ENCODE measurements at regions not wholly inside any gene's neighbourhood (a gene's known extent, or its start where the extent isn't known, plus 50 kb on each side); places are given as distances from the start of the nearest gene placed in this dataset.

DNA sequence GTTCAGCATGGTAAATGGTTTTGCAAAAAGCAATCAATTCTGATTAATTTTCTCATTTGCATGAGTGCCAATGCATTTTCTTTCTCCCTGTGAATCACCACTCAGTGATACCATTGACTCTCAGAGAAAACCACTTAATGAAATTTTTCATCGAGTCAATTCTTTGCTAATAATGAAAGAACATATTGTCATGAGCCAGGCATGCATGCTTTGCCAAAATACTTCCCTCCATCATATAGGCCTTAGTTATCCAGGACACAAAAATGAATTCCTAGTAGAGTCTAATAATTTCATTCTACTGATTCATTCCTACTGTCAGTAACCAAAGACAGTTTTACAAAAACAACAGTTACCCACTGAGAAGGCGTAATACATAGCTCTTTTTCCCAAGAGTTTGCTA, 680.0 kb downstream of the TRIML1 start:
- Histone ChIP-seq H3K4me3 (no peak overlapping the region), H3K27ac (no peak overlapping the region), H3K27me3 (replicated peaks) (no peaks in the 10 kb centered on the region), H3K36me3 (no peaks in the 10 kb centered on the region), H3K9me3 (replicated peaks) (no peaks in the 10 kb centered on the region), H3K4me1 (replicated peaks) (no peaks in the 10 kb centered on the region)
- no peak for DNase-seq (ENCODE audit: low read depth in 1 of 2, low spot score in 2 of 2)

DNA sequence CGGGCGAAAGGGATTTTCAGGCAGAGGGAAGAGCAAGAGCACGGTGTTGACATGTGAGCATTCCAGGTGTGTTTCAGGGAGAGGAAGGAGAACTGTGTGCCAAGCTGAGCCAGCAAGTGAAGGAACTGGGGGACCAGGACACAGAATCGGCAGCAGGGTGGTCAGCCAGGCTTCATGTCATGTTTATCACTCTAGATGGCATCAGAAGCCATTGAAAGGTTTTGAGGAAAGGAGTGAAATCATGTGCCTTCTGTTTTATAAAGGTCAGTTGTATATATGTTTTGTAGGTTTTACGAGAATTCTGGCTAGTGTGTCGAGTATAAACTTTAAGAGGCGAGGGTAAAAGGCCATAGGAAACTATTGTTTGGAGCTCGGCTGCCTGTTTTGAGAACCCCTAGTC, 682.3 kb downstream of the TRIML1 start:
- no peak overlapping the region for H3K4me3 ChIP-seq
- no peak for DNase-seq (ENCODE audit: low read depth in 1 of 2, low spot score in 2 of 2)
- no peaks in the 10 kb centered on the region for H3K9me3 ChIP-seq (replicated peaks)
- H3K27ac ChIP-seq, result no peak overlapping the region
- H3K27me3 ChIP-seq (replicated peaks), result no peaks in the 10 kb centered on the region
- H3K4me1 ChIP-seq (replicated peaks), result no peaks in the 10 kb centered on the region
- H3K36me3 ChIP-seq, result no peaks in the 10 kb centered on the region

GRCh38 chr4:188822698-188823097, 683.5 kb downstream of the TRIML1 start:
- no peak overlapping the region for H3K27ac ChIP-seq
- no peak overlapping the region for H3K4me3 ChIP-seq
- no peaks in the 10 kb centered on the region for H3K9me3 ChIP-seq (replicated peaks)
- H3K36me3 ChIP-seq, result no peaks in the 10 kb centered on the region
- no peaks in the 10 kb centered on the region for H3K27me3 ChIP-seq (replicated peaks)
- no peaks in the 10 kb centered on the region for H3K4me1 ChIP-seq (replicated peaks)
- no peak for DNase-seq (ENCODE audit: low read depth in 1 of 2, low spot score in 2 of 2)

GRCh38 chr4:188824553-188824952, 685.3 kb downstream of the TRIML1 start:
- Histone ChIP-seq H3K27me3 (replicated peaks) (no peaks in the 10 kb centered on the region), H3K27ac (no peak overlapping the region), H3K9me3 (replicated peaks) (no peaks in the 10 kb centered on the region), H3K4me3 (no peak overlapping the region), H3K36me3 (no peaks in the 10 kb centered on the region), H3K4me1 (replicated peaks) (no peaks in the 10 kb centered on the region)
- DNase-seq (ENCODE audit: low read depth in 1 of 2, low spot score in 2 of 2), result no peak

- H3K4me1 ChIP-seq (replicated peaks), result no peaks in the 10 kb centered on the region
- no peak overlapping the region for H3K27ac ChIP-seq
- H3K9me3 ChIP-seq (replicated peaks), result no peaks in the 10 kb centered on the region
- no peaks in the 10 kb centered on the region for H3K27me3 ChIP-seq (replicated peaks)
- no peaks in the 10 kb centered on the region for H3K36me3 ChIP-seq
- no peak overlapping the region for H3K4me3 ChIP-seq
- DNase-seq (ENCODE audit: low read depth in 1 of 2, low spot score in 2 of 2), result no peak
These were observed 687.2 kb downstream of the TRIML1 start for GRCh38 chr4:188826393-188826792.

DNA sequence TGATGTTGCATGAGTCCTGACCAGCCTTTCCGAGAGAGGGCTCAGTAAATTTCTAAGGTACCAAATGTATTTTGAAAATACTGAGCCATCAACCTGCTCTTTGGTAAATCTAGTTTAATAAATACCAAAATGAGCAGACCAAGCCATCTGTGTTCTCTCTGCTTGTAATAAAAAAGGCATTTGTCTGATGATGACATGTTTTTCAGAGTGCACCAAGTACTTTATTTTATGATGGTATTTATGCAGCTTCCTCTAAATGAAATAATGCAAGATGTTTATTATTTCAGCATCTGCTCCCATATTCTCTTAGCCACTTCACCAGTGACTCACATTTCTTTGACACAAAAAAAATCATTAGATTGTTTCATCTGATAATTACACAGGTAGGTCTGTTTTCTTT, 700.5 kb downstream of the TRIML1 start:
- DNase-seq (ENCODE audit: low read depth in 1 of 2, low spot score in 2 of 2), result no peak
- no peak overlapping the region for H3K4me3 ChIP-seq
- H3K27ac ChIP-seq, result no peak overlapping the region
- H3K27me3 ChIP-seq (replicated peaks), result 0 out of 2 replicates have a peak, but pooled peaks cover 2% of the 10 kb centered on the region
- no peaks in the 10 kb centered on the region for H3K9me3 ChIP-seq (replicated peaks)
- H3K4me1 ChIP-seq (replicated peaks), result no peaks in the 10 kb centered on the region
- H3K36me3 ChIP-seq, result no peaks in the 10 kb centered on the region

- no peak for DNase-seq (ENCODE audit: low read depth in 1 of 2, low spot score in 2 of 2)
- Histone ChIP-seq H3K9me3 (replicated peaks) (no peaks in the 10 kb centered on the region), H3K27ac (no peak overlapping the region), H3K4me3 (no peak overlapping the region), H3K36me3 (no peaks in the 10 kb centered on the region), H3K27me3 (replicated peaks) (no peaks in the 10 kb centered on the region), H3K4me1 (replicated peaks) (no peaks in the 10 kb centered on the region)
These were observed 702.3 kb downstream of the TRIML1 start for GRCh38 chr4:188841523-188841922.

- no peaks in the 10 kb centered on the region for H3K4me1 ChIP-seq (replicated peaks)
- H3K27me3 ChIP-seq (replicated peaks), result no peaks in the 10 kb centered on the region
- no peak overlapping the region for H3K27ac ChIP-seq
- DNase-seq (ENCODE audit: low read depth in 1 of 2, low spot score in 2 of 2), result no peak
- no peaks in the 10 kb centered on the region for H3K36me3 ChIP-seq
- H3K9me3 ChIP-seq (replicated peaks), result no peaks in the 10 kb centered on the region
- no peak overlapping the region for H3K4me3 ChIP-seq
These were observed 715.2 kb downstream of the TRIML1 start for GRCh38 chr4:188854436-188854835.

DNA sequence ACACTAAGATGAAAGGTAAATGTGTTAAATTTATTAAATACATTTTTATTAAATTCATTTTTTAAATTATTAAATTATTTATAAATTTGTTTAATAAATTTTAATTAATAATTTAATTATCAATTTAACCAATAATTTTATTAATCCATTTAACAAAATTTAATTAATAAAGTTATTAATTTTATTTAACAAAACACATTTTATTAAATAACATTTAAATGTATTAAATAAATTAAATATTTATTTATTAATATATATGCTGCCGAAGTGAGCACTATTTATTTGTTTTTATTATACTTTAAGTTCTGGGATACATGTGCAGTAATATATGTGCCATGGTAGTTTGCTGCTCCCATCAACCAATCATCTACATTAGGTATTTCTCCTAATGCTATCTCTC, 719.5 kb downstream of the TRIML1 start:
- Histone ChIP-seq H3K4me1 (replicated peaks) (no peaks in the 10 kb centered on the region), H3K9me3 (replicated peaks) (0 out of 2 replicates have a peak, but pooled peaks cover 2% of the 10 kb centered on the region), H3K36me3 (no peaks in the 10 kb centered on the region), H3K4me3 (no peak overlapping the region), H3K27me3 (replicated peaks) (no peaks in the 10 kb centered on the region), H3K27ac (no peak overlapping the region)
- no peak for DNase-seq (ENCODE audit: low read depth in 1 of 2, low spot score in 2 of 2)

- Histone ChIP-seq H3K36me3 (no peaks in the 10 kb centered on the region), H3K9me3 (replicated peaks) (0 out of 2 replicates have a peak, but pooled peaks cover 2% of the 10 kb centered on the region), H3K27ac (no peak overlapping the region), H3K4me3 (no peak overlapping the region), H3K27me3 (replicated peaks) (no peaks in the 10 kb centered on the region), H3K4me1 (replicated peaks) (no peaks in the 10 kb centered on the region)
- DNase-seq (ENCODE audit: low read depth in 1 of 2, low spot score in 2 of 2), result no peak
These were observed 725.5 kb downstream of the TRIML1 start for GRCh38 chr4:188864741-188865140.

- no peaks in the 10 kb centered on the region for H3K27me3 ChIP-seq (replicated peaks)
- no peak for DNase-seq (ENCODE audit: low read depth in 1 of 2, low spot score in 2 of 2)
- H3K36me3 ChIP-seq, result no peaks in the 10 kb centered on the region
- 0 out of 2 replicates have a peak, but pooled peaks cover 2% of the 10 kb centered on the region for H3K9me3 ChIP-seq (replicated peaks)
- no peak overlapping the region for H3K27ac ChIP-seq
- no peaks in the 10 kb centered on the region for H3K4me1 ChIP-seq (replicated peaks)
- no peak overlapping the region for H3K4me3 ChIP-seq
These were observed 728.6 kb downstream of the TRIML1 start for GRCh38 chr4:188867796-188868195.

DNA sequence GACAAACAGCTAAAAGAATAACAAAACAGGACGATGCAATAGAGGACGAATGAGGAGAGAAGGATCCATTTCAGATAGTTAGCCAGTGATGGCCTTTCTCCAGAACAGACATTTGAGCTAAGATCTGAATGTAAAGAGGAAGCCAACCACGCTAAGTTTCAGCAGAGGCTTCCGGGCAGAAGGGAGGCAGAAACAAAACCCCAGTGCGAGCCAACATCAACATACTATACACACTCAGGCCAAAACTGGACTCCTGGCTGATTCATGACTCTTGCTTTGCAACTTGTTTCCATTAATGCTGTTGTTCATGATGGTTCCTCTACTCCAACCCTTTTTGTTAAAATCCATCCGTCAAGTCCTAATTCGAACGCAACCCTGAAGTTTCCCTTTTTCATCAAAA, 730.3 kb downstream of the TRIML1 start:
- no peak for DNase-seq (ENCODE audit: low read depth in 1 of 2, low spot score in 2 of 2)
- no peak overlapping the region for H3K4me3 ChIP-seq
- H3K36me3 ChIP-seq, result no peaks in the 10 kb centered on the region
- H3K4me1 ChIP-seq (replicated peaks), result no peaks in the 10 kb centered on the region
- H3K27me3 ChIP-seq (replicated peaks), result no peaks in the 10 kb centered on the region
- H3K27ac ChIP-seq, result no peak overlapping the region
- no peaks in the 10 kb centered on the region for H3K9me3 ChIP-seq (replicated peaks)

DNA sequence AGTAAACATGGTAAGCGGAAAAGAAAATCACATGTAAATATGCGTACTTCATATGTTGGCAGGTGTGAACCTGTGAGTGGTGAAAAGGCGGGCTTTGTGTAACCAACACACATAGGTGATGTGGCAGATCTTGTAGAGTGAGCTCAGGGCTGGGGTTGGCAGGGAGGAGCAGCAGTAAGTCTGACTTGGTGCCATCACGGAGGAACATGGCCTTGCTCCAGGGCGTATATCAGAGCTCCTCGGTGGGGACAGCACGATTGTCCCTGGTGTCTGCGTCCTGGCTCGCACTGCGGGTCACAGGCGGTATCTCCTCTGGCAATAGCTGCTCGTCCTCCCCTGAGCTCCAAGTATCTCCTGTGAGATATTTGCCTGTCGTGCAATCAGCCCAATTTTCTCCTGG, 733.6 kb downstream of the TRIML1 start:
- Histone ChIP-seq H3K27ac (no peak overlapping the region), H3K4me1 (replicated peaks) (no peaks in the 10 kb centered on the region), H3K9me3 (replicated peaks) (no peaks in the 10 kb centered on the region), H3K27me3 (replicated peaks) (no peaks in the 10 kb centered on the region), H3K36me3 (no peaks in the 10 kb centered on the region), H3K4me3 (no peak overlapping the region)
- DNase-seq (ENCODE audit: low read depth in 1 of 2, low spot score in 2 of 2), result no peak

DNA sequence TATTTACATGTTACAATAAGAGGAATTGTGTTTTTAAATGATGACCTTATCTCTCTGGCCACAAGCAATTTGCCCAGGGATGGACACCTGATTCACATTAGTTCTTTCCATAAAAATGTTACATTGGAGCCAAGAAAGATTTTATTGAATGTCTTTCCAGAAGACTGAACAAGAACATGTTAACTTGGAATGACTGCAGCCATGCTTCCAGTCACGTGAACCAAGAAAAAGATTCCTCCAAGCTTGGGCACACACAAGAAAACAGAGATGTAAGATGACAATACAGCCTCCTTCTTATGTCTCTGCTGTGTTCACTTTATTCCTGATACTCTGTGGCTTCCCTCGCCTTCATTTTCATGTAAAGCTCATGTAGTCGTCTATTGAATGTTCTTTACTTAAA, 737.6 kb downstream of the TRIML1 start:
- H3K27me3 ChIP-seq (replicated peaks), result no peaks in the 10 kb centered on the region
- no peaks in the 10 kb centered on the region for H3K4me1 ChIP-seq (replicated peaks)
- no peak overlapping the region for H3K4me3 ChIP-seq
- H3K36me3 ChIP-seq, result no peaks in the 10 kb centered on the region
- H3K27ac ChIP-seq, result no peak overlapping the region
- no peak for DNase-seq (ENCODE audit: low read depth in 1 of 2, low spot score in 2 of 2)
- H3K9me3 ChIP-seq (replicated peaks), result no peaks in the 10 kb centered on the region

GRCh38 chr4:188879598-188879997, 740.4 kb downstream of the TRIML1 start:
- Histone ChIP-seq H3K36me3 (no peaks in the 10 kb centered on the region), H3K27ac (no peak overlapping the region), H3K9me3 (replicated peaks) (no peaks in the 10 kb centered on the region; the same call in 1 of the 2 replicates), H3K4me3 (no peak overlapping the region), H3K27me3 (replicated peaks) (no peaks in the 10 kb centered on the region), H3K4me1 (replicated peaks) (no peaks in the 10 kb centered on the region)
- DNase-seq (ENCODE audit: low read depth in 1 of 2, low spot score in 2 of 2), result no peak

Data from SJSA1 (cell line).